Liver (tissue), 8 donors: ENCODE measurements at regions not wholly inside any gene's neighbourhood (a gene's known extent, or its start where the extent isn't known, plus 50 kb on each side); places are given as distances from the start of the nearest gene placed in this dataset.

Source experiments
- DNase-seq: peaks from one replicate; pipeline ENCODE4 v3.0.0-alpha.2; 2017; ENCODE audit warnings: low spot score
- H3K27ac ChIP-seq, 2 donors: one replicate each; pipeline ENCODE4 v1.7.0; 2013; ENCODE audit warnings: inconsistent platforms in 2 of 2, low read length in 2 of 2, control low read depth in 1 of 2, low read depth in 1 of 2, mild to moderate bottlenecking in 1 of 2
- H3K27me3 ChIP-seq, 4 donors: one replicate each; pipeline versions ENCODE4 v1.6.1 to v1.7.0; 2013; ENCODE audit warnings: low read length in 3 of 4, inconsistent platforms in 1 of 4, mild to moderate bottlenecking in 1 of 4, moderate library complexity in 1 of 4; ENCODE audit not compliant: control insufficient read depth in 4 of 4, insufficient read depth in 4 of 4
- H3K36me3 ChIP-seq, 4 donors: one replicate each; pipeline versions ENCODE4 v1.6.1 to v1.7.0; 2013; ENCODE audit warnings: low read length in 3 of 4, mild to moderate bottlenecking in 3 of 4, low read depth in 1 of 4, moderate library complexity in 1 of 4; ENCODE audit not compliant: control insufficient read depth in 4 of 4, insufficient read depth in 3 of 4
- H3K4me1 ChIP-seq, 4 donors: one replicate each; pipeline versions ENCODE4 v1.6.1 to v1.7.0; 2013; ENCODE audit warnings: low read length in 3 of 4, mild to moderate bottlenecking in 3 of 4, moderate library complexity in 1 of 4; ENCODE audit not compliant: control insufficient read depth in 4 of 4, insufficient read depth in 4 of 4
- H3K4me3 ChIP-seq, 3 donors: one replicate each; pipeline versions ENCODE4 v1.6.1 to v1.7.0; 2013; ENCODE audit warnings: low read length in 3 of 3, control low read depth in 1 of 3, low read depth in 1 of 3, mild to moderate bottlenecking in 1 of 3
- H3K9ac ChIP-seq, 2 donors: one replicate each; pipeline ENCODE4 v1.7.0; 2013; ENCODE audit warnings: low read length in 2 of 2, mild to moderate bottlenecking in 2 of 2, moderate library complexity in 2 of 2, control low read depth in 1 of 2, low read depth in 1 of 2
- H3K9me3 ChIP-seq, 4 donors: one replicate each; pipeline versions ENCODE4 v1.6.1 to v1.7.0; 2013; ENCODE audit warnings: low read length in 3 of 4; ENCODE audit not compliant: control insufficient read depth in 4 of 4
- ATF3 ChIP-seq: IDR thresholded peaks from 2 replicates; pipeline ENCODE4 v1.6.1; 2016; ENCODE audit warnings: antibody characterized with exemption
- CTCF ChIP-seq: fragments of 150-350 bp; IDR thresholded peaks from 2 replicates; pipeline ENCODE4 v1.5.1; 2017; ENCODE audit warnings: improper control_type of control experiment, low read depth, low read length; ENCODE audit not compliant: missing input control
- EGR1 ChIP-seq, 2 donors: IDR thresholded peaks; 2 replicates each; pipeline ENCODE4 v1.6.1; 2016 to 2018; ENCODE audit warnings: antibody characterized with exemption in 2 of 2, low read depth in 2 of 2
- FOXA1 ChIP-seq: IDR thresholded peaks from 2 replicates; pipeline ENCODE4 v1.6.1; 2016; ENCODE audit warnings: antibody characterized with exemption
- FOXA2 ChIP-seq: IDR thresholded peaks from 2 replicates; pipeline ENCODE4 v1.6.1; 2016; ENCODE audit warnings: antibody characterized with exemption
- GABPA ChIP-seq, 2 donors: IDR thresholded peaks in 1 of 2; conservative IDR thresholded peaks in 1 of 2; 2 replicates each; pipeline ENCODE4 v1.6.1; 2016; ENCODE audit warnings: antibody characterized with exemption in 2 of 2, mild to moderate bottlenecking in 1 of 2, moderate library complexity in 1 of 2
- HNF4A ChIP-seq, 2 donors: conservative IDR thresholded peaks; 2 replicates each; pipeline ENCODE4 v1.6.1; 2016; ENCODE audit warnings: antibody characterized with exemption in 2 of 2, mild to moderate bottlenecking in 2 of 2
- HNF4G ChIP-seq: IDR thresholded peaks from 2 replicates; pipeline ENCODE4 v1.6.1; 2016; ENCODE audit warnings: antibody characterized with exemption
- JUND ChIP-seq, 2 donors: IDR thresholded peaks; 2 replicates each; pipeline ENCODE4 v1.6.1; 2016; ENCODE audit warnings: antibody characterized with exemption in 2 of 2
- NR2F2 ChIP-seq: IDR thresholded peaks from 2 replicates; pipeline ENCODE4 v1.6.1; 2016; ENCODE audit warnings: antibody characterized with exemption
- RAD21 ChIP-seq, 2 donors: IDR thresholded peaks; 2 replicates each; pipeline ENCODE4 v1.6.1; 2016; ENCODE audit warnings: antibody characterized with exemption in 2 of 2, mild to moderate bottlenecking in 2 of 2
- RXRA ChIP-seq, 2 donors: IDR thresholded peaks; 2 replicates each; pipeline ENCODE4 v1.6.1; 2017 to 2018; ENCODE audit warnings: antibody characterized with exemption in 2 of 2, mild to moderate bottlenecking in 1 of 2
- SP1 ChIP-seq: IDR thresholded peaks from 2 replicates; pipeline ENCODE4 v1.6.1; 2018; ENCODE audit warnings: antibody characterized with exemption, mild to moderate bottlenecking
- TAF1 ChIP-seq: conservative IDR thresholded peaks from 2 replicates; pipeline ENCODE4 v1.6.1; 2016; ENCODE audit warnings: antibody characterized with exemption, mild to moderate bottlenecking
- YY1 ChIP-seq: IDR thresholded peaks from 2 replicates; pipeline ENCODE4 v1.6.1; 2016; ENCODE audit warnings: antibody characterized with exemption, mild to moderate bottlenecking
- WGBS: extraction: QIAGEN DNeasy Blood & Tissue Kit; methylation state at CpG from one replicate; pipeline ENCODE4 v1.1.7; 2013; 5-methylcytosine and 5-hydroxymethylcytosine counted together
- TF ChIP-seq, protein P1 (sequence below): IDR thresholded peaks from 2 replicates; pipeline ENCODE4 v1.6.1; 2016; ENCODE audit warnings: antibody characterized with exemption
- TF ChIP-seq, protein P2 (sequence below): IDR thresholded peaks from 2 replicates; pipeline ENCODE4 v1.6.1; 2016; ENCODE audit warnings: antibody characterized with exemption, mild to moderate bottlenecking
- TF ChIP-seq, protein P3 (sequence below): IDR thresholded peaks from 2 replicates; pipeline ENCODE4 v1.6.1; 2016; ENCODE audit warnings: antibody characterized with exemption
- donor health status: healthy.
- donor health status: healthy.
- donor health status: healthy.
- donor health status: healthy.
- donor health status: healthy.

GRCh38 chr11:109772892-109773291, 320.3 kb upstream of the ZC3H12C start:
- H3K4me3 ChIP-seq = no peak overlapping the region
- DNase-seq = no peak
- no peaks in the 10 kb centered on the region for H3K36me3 ChIP-seq
- no peak overlapping the region for H3K9ac ChIP-seq
- 76% methylated on average over 1 of the region's 1 CpG for WGBS
- no peak overlapping the region for H3K27ac ChIP-seq
- no peaks in the 10 kb centered on the region for H3K27me3 ChIP-seq
- TF ChIP-seq ATF3 = no peak
- no peak for TF ChIP-seq CTCF
- TF ChIP-seq, protein P1, sequence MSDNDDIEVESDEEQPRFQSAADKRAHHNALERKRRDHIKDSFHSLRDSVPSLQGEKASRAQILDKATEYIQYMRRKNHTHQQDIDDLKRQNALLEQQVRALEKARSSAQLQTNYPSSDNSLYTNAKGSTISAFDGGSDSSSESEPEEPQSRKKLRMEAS = no peak
- no peak for TF ChIP-seq SP1
- TF ChIP-seq EGR1 (IDR thresholded peaks at IDR 0.05; ENCODE audit: low read depth in 2 of 2) = no peak
- TF ChIP-seq RXRA (IDR thresholded peaks at IDR 0.05) = no peak
- TF ChIP-seq GABPA (IDR thresholded peaks at IDR 0.05 in 1 of 2, conservative IDR thresholded peaks at IDR 0.05 in 1 of 2) = no peak
- no peak for TF ChIP-seq HNF4A (conservative IDR thresholded peaks at IDR 0.05)
- no peak for TF ChIP-seq FOXA1
- no peak for TF ChIP-seq NR2F2
- no peaks in the 10 kb centered on the region for H3K9me3 ChIP-seq
- no peaks in the 10 kb centered on the region for H3K4me1 ChIP-seq

DNA sequence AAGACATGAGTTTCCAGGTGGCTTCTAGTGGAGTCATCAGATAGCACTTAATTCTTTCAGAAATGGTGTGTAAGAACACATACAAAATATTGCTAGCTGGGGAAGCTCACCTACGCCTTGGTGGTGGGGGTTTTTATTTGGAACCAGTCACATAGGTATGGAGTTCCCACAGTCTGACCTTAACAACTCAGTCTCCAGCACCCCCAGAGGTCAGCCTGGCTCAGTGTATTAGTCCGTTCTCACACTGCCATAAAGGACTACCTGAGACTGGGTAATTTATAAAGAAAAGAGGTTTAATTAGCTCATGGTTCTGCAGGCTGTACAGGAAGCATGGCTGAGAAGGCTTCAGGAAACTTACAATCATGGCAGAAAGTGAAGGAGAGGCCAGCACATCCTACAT, 317.5 kb upstream of the ZC3H12C start:
- no peaks in the 10 kb centered on the region for H3K9me3 ChIP-seq
- no peak for TF ChIP-seq FOXA1
- no peak for TF ChIP-seq TAF1
- TF ChIP-seq CTCF = no peak
- TF ChIP-seq JUND (IDR thresholded peaks at IDR 0.05) = no peak
- TF ChIP-seq EGR1 (IDR thresholded peaks at IDR 0.05; ENCODE audit: low read depth in 2 of 2) = no peak
- no peak for TF ChIP-seq FOXA2
- TF ChIP-seq GABPA (IDR thresholded peaks at IDR 0.05 in 1 of 2, conservative IDR thresholded peaks at IDR 0.05 in 1 of 2) = no peak
- no peak for TF ChIP-seq HNF4G
- TF ChIP-seq SP1 = no peak
- TF ChIP-seq HNF4A (conservative IDR thresholded peaks at IDR 0.05) = no peak
- TF ChIP-seq, protein P2, sequence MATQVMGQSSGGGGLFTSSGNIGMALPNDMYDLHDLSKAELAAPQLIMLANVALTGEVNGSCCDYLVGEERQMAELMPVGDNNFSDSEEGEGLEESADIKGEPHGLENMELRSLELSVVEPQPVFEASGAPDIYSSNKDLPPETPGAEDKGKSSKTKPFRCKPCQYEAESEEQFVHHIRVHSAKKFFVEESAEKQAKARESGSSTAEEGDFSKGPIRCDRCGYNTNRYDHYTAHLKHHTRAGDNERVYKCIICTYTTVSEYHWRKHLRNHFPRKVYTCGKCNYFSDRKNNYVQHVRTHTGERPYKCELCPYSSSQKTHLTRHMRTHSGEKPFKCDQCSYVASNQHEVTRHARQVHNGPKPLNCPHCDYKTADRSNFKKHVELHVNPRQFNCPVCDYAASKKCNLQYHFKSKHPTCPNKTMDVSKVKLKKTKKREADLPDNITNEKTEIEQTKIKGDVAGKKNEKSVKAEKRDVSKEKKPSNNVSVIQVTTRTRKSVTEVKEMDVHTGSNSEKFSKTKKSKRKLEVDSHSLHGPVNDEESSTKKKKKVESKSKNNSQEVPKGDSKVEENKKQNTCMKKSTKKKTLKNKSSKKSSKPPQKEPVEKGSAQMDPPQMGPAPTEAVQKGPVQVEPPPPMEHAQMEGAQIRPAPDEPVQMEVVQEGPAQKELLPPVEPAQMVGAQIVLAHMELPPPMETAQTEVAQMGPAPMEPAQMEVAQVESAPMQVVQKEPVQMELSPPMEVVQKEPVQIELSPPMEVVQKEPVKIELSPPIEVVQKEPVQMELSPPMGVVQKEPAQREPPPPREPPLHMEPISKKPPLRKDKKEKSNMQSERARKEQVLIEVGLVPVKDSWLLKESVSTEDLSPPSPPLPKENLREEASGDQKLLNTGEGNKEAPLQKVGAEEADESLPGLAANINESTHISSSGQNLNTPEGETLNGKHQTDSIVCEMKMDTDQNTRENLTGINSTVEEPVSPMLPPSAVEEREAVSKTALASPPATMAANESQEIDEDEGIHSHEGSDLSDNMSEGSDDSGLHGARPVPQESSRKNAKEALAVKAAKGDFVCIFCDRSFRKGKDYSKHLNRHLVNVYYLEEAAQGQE = no peak
- TF ChIP-seq, protein P3, sequence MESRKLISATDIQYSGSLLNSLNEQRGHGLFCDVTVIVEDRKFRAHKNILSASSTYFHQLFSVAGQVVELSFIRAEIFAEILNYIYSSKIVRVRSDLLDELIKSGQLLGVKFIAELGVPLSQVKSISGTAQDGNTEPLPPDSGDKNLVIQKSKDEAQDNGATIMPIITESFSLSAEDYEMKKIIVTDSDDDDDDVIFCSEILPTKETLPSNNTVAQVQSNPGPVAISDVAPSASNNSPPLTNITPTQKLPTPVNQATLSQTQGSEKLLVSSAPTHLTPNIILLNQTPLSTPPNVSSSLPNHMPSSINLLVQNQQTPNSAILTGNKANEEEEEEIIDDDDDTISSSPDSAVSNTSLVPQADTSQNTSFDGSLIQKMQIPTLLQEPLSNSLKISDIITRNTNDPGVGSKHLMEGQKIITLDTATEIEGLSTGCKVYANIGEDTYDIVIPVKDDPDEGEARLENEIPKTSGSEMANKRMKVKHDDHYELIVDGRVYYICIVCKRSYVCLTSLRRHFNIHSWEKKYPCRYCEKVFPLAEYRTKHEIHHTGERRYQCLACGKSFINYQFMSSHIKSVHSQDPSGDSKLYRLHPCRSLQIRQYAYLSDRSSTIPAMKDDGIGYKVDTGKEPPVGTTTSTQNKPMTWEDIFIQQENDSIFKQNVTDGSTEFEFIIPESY = no peak
- TF ChIP-seq RAD21 (IDR thresholded peaks at IDR 0.05) = no peak
- TF ChIP-seq, protein P1 = no peak
- TF ChIP-seq ATF3 = no peak
- no peak for TF ChIP-seq YY1
- no peak overlapping the region for H3K27ac ChIP-seq
- H3K4me3 ChIP-seq = no peak overlapping the region
- H3K27me3 ChIP-seq = no peaks in the 10 kb centered on the region
- no peak for DNase-seq
- 73% methylated on average over 2 of the region's 2 CpGs for whole genome bisulfite sequencing
- no peaks in the 10 kb centered on the region for H3K4me1 ChIP-seq
- H3K36me3 ChIP-seq = no peaks in the 10 kb centered on the region
- H3K9ac ChIP-seq = no peak overlapping the region
